Epidermal melanocyte (primary cell): ENCODE measurements at regions not wholly inside any gene's neighbourhood (a gene's known extent, or its start where the extent isn't known, plus 50 kb on each side); places are given as distances from the start of the nearest gene placed in this dataset.

ENCODE experiments used
- DNase-seq: peaks from one replicate; pipeline ENCODE4 v3.0.0; 2011; ENCODE audit warnings: low spot score; ENCODE audit not compliant: insufficient read length

DNA sequence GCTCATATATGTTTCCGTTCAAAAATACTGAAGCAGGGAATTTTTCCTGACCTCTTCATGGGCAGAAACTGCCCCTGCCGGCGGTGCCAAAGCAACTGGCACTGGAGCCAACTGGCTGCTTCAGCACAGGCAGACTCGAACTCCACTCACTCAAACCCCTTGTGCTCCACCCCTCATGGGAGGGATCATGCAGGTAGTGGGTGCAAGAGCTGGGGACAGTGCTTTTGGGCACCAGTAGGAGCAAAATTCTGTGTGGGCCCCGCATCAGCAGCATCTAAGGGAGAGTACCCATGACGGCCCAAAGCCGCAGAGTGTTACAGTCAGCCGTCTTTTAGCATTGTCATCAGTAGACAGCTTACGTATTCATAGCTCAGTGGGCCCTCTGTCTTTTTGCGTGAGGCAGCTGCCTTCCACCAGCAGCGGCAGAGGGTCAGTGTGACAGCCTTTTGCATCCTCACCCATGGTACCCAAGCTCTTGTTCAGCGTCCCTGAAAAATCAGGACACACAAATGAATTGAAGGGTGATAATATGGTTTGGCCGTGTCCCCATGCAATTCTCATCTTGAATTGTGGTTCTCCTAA, 393.8 kb downstream of the SLITRK6 start:
- no peak for DNase-seq

DNA sequence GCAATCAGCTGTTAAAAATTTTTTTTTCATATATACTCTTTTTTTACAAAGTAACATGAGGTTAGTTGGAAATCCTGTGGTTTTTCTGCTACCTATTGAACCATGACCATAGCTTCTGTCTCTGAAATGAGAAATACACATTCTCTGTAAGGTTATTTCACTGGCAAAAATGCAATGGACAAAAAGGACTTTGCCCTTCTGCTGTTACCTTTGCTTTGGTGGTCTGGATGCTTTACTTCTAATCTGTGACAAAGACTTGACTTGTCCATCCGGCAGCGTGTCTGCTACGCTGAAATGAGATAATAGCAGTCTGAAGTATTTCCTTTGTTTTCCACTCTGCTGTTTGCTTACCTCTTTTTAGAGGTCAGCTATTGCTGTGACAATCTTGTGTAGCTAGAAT, 412.8 kb downstream of the SLITRK6 start:
- DNase-seq = no peak

DNA sequence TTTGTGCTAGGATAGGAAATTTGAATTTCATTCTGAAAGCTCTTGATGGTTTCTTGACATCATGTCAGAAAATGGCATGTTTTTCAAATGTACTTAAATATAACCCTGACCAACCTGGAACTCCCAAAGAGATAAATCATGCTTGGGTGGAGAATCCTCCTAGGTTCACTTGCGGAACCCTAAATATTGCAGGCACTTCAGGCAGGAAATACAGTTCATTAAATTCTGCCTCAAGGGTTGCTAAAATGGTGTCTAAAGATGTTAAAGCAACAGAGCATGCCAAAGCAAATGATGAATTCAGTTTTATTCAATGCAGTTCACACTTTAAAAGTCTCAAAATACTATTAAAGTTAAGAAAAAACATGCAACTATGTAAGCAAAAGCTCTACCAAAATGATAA, 415.9 kb downstream of the SLITRK6 start:
- DNase-seq = no peak

DNA sequence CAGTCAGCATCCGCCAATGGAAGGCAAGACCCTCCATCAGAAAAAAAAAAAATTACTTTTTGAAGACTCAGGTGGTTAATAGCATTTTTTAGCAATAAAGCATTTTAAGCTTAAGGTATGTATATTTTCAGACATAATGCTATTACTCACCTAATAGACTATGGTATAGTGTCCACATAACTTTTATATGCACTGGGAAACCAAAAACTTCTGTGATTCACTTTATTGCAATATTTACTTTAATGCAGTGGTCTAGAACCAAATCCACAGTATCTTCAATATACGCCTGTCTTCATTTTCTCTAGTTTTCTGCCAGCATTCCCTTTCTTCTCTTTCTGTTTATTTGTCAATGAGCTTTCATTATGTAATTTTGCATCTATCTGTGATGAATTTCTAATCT, 418.1 kb downstream of the SLITRK6 start:
- no peak for DNase-seq

DNA sequence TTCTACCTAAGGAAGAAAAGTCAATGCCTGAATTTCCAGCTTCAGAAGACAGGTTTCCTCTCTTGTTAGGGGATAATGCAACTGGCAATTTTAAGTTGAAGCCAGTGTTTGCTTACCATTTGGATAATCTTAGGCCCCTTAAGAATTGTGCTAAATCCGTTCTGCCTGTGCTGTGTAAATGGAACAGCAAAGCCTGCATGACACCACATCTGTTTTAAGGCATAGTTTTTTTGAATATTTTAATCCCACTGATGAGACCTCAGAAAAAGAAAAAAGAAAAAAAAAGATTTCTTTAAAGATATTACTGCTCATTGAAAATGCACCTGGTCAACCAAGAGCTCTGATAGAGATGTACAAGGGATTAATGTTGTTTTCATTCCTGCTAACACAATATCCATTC, 419.2 kb downstream of the SLITRK6 start:
- no peak for DNase-seq

DNA sequence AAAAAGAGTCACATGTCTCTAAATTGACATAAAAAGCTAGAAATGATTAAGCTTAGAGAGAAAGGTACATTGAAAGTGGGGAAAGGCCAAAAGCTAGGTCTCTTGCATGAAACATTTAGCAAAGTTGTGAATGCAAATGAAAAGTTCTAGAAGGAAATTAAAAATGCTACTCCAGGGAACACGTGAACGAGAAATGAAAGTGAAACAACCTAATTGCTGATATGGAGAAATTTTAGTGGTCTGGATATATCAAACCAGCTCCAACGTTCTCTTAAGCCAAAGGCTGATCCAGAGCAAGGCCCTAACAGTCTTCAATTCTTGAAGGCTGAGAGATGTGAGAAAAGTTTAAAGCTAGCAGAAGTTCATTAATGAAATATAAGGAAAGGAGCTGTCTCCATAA, 419.8 kb downstream of the SLITRK6 start:
- no peak for DNase-seq

DNA sequence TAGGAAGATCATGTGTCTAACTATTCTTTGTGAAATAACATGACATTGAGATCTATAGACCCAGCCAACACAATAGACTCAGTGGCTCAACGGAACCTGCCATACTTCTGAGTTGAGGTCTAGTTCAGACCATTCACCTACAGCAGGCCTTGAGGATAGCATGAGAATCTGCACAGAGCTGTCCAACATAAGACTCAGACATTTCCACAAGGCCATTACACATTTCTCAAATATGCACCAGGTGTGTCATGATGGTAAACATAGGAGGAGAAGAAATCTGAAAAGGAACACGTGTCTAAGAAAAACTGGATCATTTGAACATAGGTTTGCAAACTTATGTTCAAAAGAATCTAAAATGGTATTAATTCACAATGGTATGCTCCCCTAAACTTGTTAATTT, 421.4 kb downstream of the SLITRK6 start:
- DNase-seq = no peak

DNA sequence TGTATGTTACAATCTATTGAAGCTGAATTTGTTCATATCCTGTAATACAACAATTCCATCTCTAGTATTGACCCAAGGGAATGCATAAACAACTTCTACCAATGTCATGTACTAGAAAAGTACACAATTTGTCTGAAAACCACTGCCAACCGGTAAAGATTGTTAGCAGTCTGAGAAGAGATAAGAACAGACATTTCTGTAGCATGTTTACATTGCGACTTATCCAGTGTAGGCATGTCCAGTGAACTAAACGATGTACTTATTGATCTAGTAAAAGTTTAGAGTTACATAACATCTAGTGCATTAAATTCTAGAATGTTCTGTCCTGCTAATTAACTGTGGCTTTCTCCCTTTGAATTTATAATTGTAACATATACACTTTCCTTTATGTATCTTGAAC, 425.9 kb downstream of the SLITRK6 start:
- no peak for DNase-seq

DNA sequence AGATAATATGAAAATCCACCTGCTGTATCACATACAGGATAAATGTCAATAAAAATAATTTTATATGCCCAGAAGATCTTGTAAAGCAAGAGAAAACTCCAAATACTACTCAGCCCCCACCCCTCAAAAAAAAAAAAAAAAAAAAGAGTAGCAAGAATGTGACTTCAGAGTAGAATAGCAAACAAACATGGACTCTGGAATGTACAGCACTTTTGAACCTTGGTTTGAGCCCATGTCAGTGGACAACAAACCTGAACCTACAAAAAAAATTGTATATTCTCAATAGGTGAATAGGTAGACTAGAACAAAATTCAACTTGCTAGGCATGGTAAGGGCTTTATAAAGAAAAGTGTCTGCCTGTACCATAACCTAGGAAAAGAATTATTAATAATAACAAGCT, 428.0 kb downstream of the SLITRK6 start:
- DNase-seq = no peak

DNA sequence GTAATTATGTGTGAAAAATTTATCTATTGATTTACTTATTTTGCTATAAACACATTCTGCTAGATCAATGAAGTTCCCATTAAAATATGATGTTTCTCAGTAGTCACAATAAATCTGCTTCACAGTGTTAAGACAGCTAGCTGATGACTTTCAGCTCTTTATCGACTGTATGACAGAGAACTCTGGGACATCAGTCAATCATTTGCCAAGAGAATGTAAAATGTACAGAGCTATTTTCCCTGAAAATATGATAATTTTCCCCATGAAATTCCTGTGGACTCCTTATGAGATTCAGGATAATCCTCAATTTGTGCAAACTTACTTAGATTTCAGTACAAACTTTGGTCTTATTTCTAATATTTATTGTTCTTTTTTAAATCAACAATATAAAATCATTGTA, 430.5 kb downstream of the SLITRK6 start:
- DNase-seq = no peak

DNA sequence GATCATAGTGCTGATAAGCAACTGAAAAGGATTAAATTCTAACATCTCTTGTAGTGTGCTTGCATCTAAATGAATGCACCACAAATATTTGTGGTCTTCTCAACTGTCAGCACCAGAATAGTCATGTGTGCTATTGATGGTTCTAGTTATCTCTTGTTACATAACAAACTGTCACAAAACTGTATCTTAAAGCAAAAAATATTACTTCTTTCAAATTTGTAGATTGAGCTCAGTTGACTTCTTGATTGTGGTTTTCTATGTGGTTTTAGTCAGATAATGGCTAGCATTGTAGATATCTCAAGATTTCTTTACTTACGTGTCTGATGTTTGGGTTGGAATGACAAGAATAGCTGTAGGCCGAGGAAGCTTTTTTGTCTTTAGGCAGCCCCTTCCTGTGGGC, 431.3 kb downstream of the SLITRK6 start:
- DNase-seq = no peak

DNA sequence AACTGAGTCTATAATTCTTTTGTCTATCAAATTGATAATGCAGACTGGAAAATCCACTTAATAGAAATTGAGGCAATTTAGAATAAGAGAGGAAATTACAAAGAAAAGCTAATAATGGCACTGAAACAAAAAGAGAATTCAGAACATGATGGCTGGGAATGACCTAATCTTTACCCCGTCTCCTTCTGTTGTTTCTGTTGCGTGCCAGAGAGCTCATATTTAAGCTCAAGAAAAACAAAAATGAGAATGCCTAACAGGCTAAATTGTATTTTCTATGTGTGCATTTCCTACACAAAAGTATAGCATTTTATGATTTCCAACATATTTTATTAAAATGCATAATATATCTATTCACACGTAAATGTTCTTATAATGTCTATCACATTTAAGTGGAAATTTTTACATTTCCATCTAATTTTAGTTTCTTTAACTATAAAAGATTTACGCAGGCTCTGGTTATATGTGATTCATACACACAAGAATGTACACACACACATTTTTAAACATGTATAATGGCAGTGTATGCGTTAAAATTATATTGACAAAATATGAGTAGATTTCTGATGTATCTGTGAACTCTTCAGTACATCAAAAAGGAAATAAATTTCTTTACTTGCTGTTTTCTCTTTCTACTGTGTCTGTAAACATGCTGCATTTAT, 432.3 kb downstream of the SLITRK6 start:
- DNase-seq = no peak

DNA sequence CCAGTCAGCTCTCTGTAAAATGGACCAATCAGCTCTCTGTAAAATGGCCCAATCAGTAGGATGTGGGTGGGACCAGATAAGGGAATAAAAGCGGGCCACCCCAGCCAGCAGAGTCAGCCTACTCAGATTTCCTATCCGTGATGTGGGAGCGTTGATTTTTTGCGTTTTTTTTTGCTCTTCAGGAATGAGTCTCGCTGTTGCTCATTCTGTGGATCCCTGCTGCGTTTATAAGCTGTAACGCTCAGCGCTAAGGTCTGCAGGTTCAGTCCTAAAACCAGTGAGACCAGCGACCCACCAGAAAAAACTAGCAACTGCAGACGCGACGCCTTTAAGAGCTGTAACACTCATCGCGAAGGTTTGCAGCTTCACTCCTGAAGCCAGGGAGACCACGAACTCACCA, 435.7 kb downstream of the SLITRK6 start:
- no peak for DNase-seq

DNA sequence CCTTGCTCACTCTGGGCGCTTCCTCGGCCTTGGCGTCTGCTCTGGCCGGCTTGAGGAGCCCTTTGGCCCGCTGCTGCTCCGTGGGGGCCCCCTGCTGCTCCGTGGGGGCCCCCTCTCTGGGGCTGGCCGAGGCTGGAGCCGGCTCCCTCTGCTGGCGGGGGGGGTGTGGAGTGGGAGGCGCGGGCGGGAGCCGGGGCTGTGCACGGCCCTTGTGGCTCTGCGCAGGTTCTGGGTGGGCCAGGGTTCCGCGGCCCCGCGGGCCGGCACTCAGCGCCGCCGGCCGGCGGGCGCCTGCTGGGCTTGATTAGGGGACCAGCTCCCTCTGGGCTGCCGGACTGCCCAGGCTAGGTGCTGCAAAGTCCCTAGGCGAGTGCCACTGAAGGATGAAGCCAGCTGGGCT, 436.2 kb downstream of the SLITRK6 start:
- no peak for DNase-seq

DNA sequence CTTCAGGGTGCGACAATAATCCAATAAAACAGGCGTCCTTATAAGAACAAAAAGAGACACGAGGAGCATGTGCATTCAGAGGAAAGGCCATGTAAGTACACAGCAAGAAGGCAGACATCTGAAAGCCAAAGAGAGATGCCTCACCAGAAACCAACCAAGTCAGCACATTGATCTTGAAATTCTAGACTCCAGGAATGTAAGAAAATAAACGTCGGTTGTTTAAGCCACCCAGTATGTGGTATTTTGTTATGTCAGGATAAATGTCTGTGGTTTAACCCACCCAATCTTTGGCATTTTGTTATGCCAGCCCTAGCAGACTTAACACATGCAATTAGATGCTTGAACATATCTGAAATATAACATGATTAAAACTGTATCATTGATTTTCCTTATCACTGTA, 452.0 kb downstream of the SLITRK6 start:
- DNase-seq = peak; percentile 29

DNA sequence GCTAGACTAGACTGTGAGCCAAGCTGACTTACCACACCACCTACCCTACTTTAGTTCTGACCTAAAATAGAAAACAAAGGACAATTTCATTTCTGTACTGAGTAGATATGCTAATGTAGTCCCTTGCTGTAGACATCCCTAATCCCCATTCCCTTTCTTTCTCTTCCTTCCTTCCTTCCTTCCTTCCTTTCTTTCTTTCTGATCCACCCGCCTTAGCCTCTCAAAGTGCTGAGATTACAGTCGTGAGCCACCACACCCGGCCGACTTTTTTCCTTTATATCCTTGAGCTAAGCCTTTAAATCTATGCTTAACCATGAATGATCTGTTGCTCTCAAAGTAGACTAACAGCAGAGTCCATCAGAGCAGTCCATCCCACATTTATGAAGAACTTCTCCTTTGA, 465.0 kb downstream of the SLITRK6 start:
- no peak for DNase-seq

DNA sequence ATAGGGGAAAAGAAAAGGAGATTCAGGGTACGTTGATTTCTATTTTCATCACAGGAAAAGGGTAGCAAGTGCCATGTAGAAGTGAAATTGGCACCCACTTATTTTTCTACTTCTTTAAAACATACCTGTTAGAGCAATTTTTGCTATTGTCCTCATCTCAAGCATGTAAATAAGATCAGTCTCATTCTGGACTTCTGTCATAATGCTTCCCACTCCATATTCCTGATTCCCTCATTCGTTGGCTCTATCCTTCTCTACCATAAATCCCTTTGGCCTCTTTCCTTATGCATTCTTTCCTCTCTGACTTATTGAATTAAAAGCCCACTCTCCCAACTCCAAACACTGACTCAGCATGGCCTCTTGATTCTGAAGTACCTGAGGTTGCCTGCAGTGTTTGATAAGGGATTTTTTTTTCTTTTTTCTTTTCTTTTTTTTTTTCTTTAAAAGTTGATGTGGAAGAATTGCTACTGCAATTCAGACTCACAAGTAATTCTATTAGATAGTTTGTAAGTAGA, 465.7 kb downstream of the SLITRK6 start:
- DNase-seq = no peak

DNA sequence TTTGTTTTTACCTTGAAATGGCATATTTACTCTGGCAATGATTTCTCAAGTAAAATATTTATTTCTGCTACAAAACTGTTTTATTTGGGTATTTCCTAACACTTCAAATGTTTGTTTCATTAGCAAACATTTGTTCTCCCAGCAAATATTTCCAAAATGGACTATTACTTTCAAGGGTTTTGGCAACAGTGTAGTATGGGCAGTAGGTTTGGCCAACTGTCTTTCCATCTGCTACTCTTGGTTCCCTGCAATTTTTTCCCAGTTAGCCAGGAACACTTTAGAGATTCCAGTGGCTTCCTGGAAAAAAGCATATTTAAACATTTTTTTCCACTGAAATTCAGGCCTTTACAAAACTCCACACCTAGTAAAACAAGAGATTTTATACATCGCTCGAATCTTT, 466.6 kb downstream of the SLITRK6 start:
- DNase-seq = peak; percentile 24

DNA sequence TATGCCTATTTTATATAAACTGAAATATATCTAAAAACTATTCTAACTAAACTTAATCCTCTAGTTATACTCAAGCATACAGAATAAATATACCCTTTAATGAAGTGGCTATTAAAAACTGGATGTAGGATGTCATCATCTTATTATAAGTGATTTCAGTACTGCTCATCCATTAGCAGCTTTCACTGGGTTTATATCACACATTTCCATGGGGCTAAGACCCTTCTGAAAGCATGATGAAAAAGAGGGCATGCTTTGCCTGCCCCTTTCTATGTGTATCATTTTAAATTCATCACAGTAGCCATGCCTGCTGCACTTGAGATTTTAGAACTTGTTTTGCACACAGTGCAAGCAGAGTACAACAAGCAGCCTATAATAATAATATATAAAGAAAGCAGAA, 477.5 kb downstream of the SLITRK6 start:
- no peak for DNase-seq

DNA sequence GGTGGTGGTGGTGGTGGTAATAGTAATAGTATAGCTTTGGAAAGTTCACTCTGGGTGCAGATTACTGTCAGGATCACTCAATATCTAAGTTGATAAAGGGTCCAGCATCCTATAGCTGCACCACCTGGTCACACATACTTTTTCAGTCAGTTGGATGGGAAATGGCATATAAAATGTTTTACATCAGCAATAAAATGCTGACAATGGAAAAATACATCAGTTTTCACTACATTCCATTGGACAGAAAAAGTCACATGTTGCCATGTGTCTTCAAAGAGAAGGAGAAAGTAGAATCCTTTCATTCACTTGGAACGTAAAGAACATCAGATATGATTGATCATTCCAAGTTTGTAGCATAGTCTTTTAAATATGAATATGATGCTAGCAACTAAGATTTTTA, 481.4 kb downstream of the SLITRK6 start:
- no peak for DNase-seq

DNA sequence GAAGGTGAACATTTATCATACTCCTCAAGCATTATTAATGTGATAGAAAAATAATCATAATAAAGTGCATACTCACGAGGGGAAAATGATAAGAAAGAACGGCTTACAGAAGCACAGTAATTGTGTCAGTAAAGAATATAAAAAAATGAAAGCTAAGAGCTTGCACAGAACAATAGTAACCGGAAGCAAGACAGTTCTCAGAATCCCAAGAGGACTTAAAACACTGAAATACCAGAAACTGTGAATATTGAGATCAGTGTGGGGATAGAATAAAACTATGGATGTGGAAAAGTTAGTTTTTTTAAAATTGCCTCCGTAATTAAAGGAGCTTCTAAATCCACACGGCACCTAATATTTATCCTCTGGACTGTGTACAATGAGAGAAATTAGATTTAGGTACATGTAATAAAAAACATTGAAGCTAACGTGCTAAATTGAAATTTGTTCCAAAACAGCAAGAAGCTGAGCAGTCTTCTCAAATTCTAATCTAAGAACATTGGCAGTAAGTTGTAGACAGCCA, 482.7 kb downstream of the SLITRK6 start:
- no peak for DNase-seq

DNA sequence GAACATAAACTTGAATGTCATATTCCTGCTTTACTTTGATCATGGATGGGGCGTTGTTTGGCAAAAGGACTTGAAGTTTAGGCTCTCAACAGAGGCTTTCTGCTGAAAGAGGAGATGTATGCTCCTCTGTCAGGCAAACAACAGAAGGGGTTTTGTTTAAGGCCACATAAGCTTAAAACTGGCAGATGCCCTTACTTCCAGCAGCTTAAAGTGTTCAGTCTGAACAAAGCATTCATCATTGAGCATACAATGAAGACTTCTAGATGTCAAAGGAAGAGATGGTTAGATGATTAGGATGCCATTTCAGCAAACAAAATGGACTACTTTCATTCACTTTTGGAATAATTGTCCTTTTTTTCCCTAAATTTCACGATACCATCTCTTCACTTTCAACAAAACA, 484.5 kb downstream of the SLITRK6 start:
- DNase-seq = peak; percentile 31
